ACC112 (cell line): ENCODE measurements at regions not wholly inside any gene's neighbourhood (a gene's known extent, or its start where the extent isn't known, plus 50 kb on each side); places are given as distances from the start of the nearest gene placed in this dataset.

Source experiments
- H2AFZ ChIP-seq: fragments of 200-600 bp; sonication (generic); one replicate; pipeline ENCODE4 v1.6.0; 2017; ENCODE audit warnings: antibody characterized with exemption, low read length; ENCODE audit not compliant: unreplicated experiment
- H3K27ac ChIP-seq: fragments of 200-600 bp; sonication (generic); 2 replicates; pipeline ENCODE4 v1.5.1; 2014; ENCODE audit warnings: low read depth, mild to moderate bottlenecking, antibody characterized with exemption, low read length, moderate library complexity
- H3K27me3 ChIP-seq: fragments of 200-600 bp; sonication (generic); 2 replicates; pipeline ENCODE4 v1.6.1; 2014; ENCODE audit warnings: mild to moderate bottlenecking, antibody characterized with exemption, low read length, moderate library complexity, mixed read lengths; ENCODE audit not compliant: insufficient read depth
- H3K36me3 ChIP-seq: fragments of 200-600 bp; sonication (generic); 2 replicates; pipeline ENCODE4 v1.6.1; 2016; ENCODE audit warnings: mild to moderate bottlenecking, antibody characterized with exemption, low read length, moderate library complexity, mixed read lengths; ENCODE audit not compliant: insufficient read depth
- H3K4me1 ChIP-seq: fragments of 200-600 bp; sonication (generic); one replicate; pipeline ENCODE4 v1.6.1; 2016; ENCODE audit warnings: low read length, mixed read lengths; ENCODE audit not compliant: insufficient read depth, unreplicated experiment, control insufficient read depth
- H3K4me3 ChIP-seq: fragments of 200-600 bp; sonication (generic); 2 replicates; pipeline ENCODE4 v1.5.1; 2014; ENCODE audit warnings: mild to moderate bottlenecking, low read depth, low read length
- H3K79me2 ChIP-seq: fragments of 200-600 bp; sonication (generic); one replicate; pipeline ENCODE4 v1.6.0; 2016; ENCODE audit warnings: low read length; ENCODE audit not compliant: control insufficient read depth, unreplicated experiment, insufficient read depth

DNA sequence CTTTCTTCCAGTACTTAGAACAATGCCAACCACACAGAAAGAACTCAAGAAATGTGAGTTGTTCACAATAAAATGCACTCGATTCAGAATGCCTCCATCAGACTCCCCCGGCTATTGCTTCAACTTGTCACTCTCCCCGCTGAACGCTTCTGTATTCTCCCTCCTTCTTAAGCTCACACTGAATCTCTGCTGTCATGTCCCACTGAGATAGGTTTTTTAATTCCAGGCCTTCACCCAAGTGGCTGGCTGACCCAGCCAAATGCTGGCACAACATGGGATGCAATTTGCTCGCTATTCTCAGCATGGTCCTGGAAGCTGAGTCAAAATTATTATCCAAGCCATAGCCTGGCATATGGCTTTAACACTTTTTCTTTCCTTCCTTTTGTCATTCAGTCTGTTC lies 76.8 kb upstream of the SERP2 start:
- Histone ChIP-seq H3K27ac (no peak overlapping the region), H3K27me3 (no peaks in the 10 kb centered on the region), H2AFZ (no peak overlapping the region), H3K36me3 (no peaks in the 10 kb centered on the region), H3K79me2 (no peaks in the 10 kb centered on the region), H3K4me1 (peaks cover 42% of the 10 kb centered on the region), H3K4me3 (no peak overlapping the region)

DNA sequence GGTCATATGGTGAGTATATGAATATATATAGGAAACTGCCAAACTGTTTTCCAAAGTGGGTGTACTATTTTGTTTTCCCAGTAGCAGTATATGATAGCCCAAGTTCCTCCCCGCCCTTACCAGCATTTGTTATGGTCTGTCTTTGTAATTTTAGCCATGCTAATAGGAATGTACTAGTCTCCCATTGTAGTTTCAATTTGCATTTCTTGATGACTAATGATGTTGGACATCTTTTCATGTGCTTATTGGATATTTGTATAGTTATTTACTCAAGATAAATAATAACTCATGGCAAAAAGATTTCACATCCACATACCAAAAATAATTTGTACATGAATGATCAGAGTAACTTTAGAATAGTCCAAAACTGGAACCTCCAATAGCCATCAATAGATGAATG lies 75.3 kb upstream of the SERP2 start:
- H3K4me3 ChIP-seq: no peak overlapping the region; the same call in 1 of the 2 replicates
- H3K27ac ChIP-seq: peak overlapping the region; percentile 63
- peaks cover 55% of the 10 kb centered on the region for H3K4me1 ChIP-seq
- no peaks in the 10 kb centered on the region for H3K36me3 ChIP-seq
- no peak overlapping the region for H2AFZ ChIP-seq
- H3K79me2 ChIP-seq: no peaks in the 10 kb centered on the region
- no peaks in the 10 kb centered on the region for H3K27me3 ChIP-seq

DNA sequence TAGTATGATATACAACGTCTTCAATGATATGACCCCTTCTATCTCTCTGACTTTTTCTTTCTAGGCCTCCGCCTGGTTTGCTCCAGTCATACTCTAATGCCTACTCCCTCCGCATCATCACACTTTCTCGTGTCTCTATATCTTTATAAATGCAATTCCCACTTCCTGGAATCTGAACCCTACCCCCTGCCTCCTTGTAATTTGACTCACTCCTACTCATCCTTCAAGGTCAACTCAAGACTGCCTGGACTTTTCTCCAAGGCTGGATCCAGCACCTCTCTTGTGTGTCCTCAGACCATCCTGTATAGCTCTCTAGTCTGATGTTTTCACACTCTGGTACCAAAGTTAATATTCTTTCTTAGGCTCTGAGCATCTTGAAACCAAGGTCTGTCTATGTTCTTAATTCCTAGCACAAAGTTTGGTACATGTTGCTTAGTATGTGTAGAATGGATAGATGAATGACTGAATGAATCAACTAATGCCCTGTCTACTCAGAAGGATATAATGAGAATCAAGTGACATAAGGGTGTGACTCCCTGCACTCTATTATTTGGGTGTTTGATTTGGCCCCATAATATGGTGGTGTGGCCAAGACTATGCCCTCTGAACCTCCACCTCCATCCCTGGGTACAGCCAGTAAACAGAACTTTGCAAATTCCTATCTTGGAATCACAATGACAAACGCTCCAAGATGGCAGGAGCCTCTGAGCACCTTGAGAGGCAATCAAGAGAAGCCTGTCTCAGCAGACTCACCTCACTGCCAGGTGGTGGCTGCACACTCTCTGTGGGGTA lies 74.3 kb upstream of the SERP2 start:
- H3K36me3 ChIP-seq: no peaks in the 10 kb centered on the region
- peak overlapping the region; percentile 63; the same call in 1 of the 2 replicates for H3K27ac ChIP-seq
- peaks cover 57% of the 10 kb centered on the region for H3K4me1 ChIP-seq
- no peaks in the 10 kb centered on the region for H3K79me2 ChIP-seq
- no peaks in the 10 kb centered on the region for H3K27me3 ChIP-seq
- H2AFZ ChIP-seq: no peak overlapping the region
- H3K4me3 ChIP-seq: no peak overlapping the region

DNA sequence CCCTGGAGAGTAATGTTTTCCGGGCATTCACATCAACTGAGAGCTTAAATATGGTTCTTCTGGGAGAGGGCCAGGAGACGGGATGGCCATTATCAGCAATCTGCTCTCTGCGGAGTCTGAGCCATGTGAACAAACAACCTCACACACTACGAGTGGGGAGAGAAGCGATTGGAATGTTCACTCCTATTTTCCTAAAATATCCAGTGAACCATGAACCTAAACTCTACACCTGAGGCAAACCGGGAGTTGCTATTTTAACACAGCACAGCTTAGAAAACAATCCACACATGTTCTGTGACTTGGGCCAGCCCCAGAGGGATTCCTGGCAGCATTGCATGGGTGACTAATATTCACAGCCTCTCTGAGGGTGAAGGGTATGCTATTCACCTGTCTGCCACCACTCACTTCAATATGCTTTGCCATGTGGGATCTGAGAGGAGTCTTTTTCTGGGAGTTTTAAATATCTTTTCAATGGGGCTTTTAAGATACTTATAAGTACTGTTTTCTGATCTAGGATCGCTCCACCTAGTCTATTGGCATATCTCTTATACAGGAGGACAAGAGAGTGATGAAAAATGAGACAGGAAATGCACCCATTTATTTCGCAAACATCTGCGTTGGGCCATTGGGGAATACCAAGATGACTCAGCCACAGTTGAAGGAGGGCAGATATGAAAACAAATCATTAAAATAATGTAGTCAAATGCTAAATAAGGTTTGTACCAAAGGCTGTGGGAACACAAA lies 72.6 kb upstream of the SERP2 start:
- no peaks in the 10 kb centered on the region for H3K36me3 ChIP-seq
- peak overlapping the region; percentile 83 for H3K27ac ChIP-seq
- peaks cover 61% of the 10 kb centered on the region for H3K4me1 ChIP-seq
- no peaks in the 10 kb centered on the region for H3K27me3 ChIP-seq
- H3K4me3 ChIP-seq: no peak overlapping the region
- no peak overlapping the region for H2AFZ ChIP-seq
- H3K79me2 ChIP-seq: no peaks in the 10 kb centered on the region

DNA sequence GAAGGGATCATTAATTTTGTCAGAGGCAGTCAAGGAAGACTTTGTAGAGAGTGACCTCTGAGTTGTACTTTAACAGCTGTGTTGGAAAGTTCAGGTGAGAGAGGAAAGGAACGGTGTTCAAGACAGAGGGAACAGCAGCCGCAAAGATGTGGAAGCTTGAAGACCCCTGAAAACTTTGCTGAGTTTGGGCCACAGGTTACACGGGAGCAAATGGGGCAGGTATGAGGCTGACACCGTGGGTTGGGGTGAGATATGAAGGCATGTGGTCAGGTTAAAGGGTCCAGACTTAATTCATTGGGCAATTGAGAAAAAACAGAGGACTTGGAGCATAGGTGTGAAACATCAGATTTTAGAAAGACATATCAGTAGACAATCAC lies 72.0 kb upstream of the SERP2 start:
- H3K27ac ChIP-seq: peak overlapping the region; percentile 83
- H2AFZ ChIP-seq: no peak overlapping the region
- H3K79me2 ChIP-seq: no peaks in the 10 kb centered on the region
- H3K27me3 ChIP-seq: no peaks in the 10 kb centered on the region
- no peaks in the 10 kb centered on the region for H3K36me3 ChIP-seq
- peaks cover 64% of the 10 kb centered on the region for H3K4me1 ChIP-seq
- no peak overlapping the region for H3K4me3 ChIP-seq

DNA sequence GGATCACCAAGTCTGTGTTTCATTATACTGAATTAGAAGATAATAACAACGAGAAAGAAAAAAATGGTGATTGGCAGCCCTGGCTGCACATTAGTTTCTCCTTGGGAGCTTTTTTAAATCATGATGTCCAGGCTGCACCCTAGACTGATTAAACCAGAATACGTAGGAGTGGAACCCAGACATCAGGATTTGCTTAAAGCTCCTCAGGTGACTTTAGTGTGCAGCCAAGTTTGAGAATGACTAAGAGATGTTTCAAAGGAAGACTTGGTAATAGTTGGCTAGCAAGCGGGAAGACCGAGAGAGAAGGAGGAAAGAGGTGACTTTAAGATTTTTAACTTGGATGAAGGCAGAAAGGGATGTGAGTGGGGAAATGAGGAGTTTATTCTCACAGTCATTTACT lies 71.4 kb upstream of the SERP2 start:
- Histone ChIP-seq H3K79me2 (no peaks in the 10 kb centered on the region), H2AFZ (no peak overlapping the region), H3K4me3 (no peak overlapping the region), H3K27ac (peak overlapping the region; percentile 83; the same call in 1 of the 2 replicates), H3K4me1 (peaks cover 69% of the 10 kb centered on the region), H3K36me3 (no peaks in the 10 kb centered on the region), H3K27me3 (no peaks in the 10 kb centered on the region)

DNA sequence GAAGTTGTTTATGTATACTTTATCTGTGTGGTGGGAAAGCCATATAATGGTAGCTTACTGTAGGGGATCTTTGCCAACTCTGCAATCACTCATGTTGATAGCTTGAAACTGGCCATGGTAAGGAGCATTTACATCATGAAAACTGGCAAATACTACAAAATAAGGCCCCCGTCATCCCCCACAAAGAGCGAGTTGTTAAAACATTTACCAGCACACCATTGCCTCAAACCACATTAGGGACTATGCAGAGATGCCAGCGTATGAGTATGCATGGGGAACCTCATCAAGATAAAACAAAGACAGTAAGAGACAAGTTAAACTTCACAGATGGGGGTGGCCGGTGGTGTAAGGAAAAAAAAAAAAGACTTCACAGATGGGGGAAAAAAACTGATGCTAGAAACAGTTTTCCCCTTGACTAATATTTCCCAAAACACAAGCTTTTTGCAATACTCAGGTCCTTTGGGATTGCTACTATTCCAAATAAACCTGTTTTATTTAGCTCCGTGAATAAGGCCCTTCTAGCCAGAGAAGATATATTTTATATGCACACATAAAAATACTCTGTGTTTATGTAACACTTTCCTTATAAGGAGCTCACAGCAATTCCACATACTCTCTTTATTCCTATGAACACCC lies 70.6 kb upstream of the SERP2 start:
- H3K4me1 ChIP-seq: peaks cover 77% of the 10 kb centered on the region
- H2AFZ ChIP-seq: no peak overlapping the region
- H3K27me3 ChIP-seq: no peaks in the 10 kb centered on the region
- no peak overlapping the region for H3K4me3 ChIP-seq
- peak overlapping the region; percentile 80 for H3K27ac ChIP-seq
- no peaks in the 10 kb centered on the region for H3K79me2 ChIP-seq
- no peaks in the 10 kb centered on the region for H3K36me3 ChIP-seq

DNA sequence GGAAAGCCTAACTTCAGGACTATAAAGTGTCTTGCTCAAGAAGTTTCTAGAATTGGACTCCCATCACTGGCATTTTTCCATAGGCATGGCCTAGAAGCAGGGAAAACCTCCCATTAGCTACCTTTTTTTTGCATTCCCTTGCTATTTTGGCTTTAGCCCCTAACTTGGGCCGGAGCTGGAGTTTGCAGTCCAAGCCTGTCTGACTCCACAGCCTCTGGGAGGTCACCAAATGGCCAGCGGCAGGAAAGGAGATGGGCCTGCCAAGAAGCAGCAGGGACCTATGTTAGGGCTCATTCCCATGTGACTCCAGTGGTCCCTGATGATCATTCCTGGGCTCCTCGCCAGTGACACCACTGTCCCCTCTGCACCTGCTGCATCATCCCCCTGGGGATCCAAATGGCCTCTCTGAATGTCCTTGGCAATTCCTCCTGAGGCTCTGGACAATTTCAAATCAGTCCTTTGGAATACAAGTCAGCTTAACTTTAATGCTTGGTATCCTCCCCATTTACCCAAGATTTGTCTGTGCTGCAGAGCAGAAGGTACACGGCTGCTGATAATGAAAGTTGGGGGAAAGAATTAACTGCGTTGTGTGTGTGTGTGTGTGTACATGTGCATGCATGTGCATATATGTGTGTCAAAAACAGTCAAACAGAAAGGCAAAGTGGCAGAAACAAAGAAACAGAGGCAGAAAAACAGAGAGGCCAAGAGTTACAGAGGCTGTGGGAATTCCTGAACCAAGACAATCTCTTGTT lies 69.8 kb upstream of the SERP2 start:
- H3K4me3 ChIP-seq: no peak overlapping the region
- H3K36me3 ChIP-seq: no peaks in the 10 kb centered on the region
- H2AFZ ChIP-seq: no peak overlapping the region
- H3K4me1 ChIP-seq: peaks cover 71% of the 10 kb centered on the region
- no peaks in the 10 kb centered on the region for H3K79me2 ChIP-seq
- H3K27ac ChIP-seq: peak overlapping the region; percentile 80
- H3K27me3 ChIP-seq: no peaks in the 10 kb centered on the region

DNA sequence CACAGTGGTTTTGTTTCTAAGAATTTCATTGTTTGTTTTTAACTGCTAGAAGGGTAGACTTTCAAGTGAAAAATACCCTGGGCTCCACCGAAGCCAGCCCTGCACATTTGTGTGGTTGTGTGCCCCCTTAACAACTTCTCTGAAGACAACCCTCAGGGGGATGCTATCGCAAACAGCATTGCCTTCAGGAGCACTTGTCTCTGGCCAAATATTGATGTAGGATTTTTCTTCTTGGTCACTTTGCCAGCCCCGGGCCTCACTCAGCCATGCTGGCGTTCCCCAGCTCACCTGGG lies 69.2 kb upstream of the SERP2 start:
- no peaks in the 10 kb centered on the region for H3K27me3 ChIP-seq
- H3K36me3 ChIP-seq: no peaks in the 10 kb centered on the region
- peaks cover 67% of the 10 kb centered on the region for H3K4me1 ChIP-seq
- H3K4me3 ChIP-seq: no peak overlapping the region
- H3K27ac ChIP-seq: peak overlapping the region; percentile 80; the same call in 1 of the 2 replicates
- H3K79me2 ChIP-seq: no peaks in the 10 kb centered on the region
- H2AFZ ChIP-seq: no peak overlapping the region

DNA sequence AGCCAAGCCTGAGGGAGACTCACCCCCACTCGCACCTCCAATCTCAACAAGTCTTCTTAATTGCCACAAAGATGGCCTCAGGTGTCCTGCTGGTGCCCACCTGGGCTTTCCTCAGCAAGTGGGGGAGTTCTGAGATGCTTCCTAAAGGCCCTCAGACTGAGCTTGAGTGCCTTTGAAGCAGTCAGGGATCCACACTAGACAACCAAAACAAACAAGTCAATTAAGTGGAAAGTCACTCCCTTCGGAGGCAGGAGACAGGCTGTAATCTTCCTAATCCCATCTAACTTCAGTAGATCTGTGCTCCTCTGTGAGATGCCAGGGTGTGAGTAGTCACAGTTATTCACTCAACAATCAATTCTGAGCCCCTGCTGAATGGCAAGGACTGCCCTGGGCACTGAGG lies 68.3 kb upstream of the SERP2 start:
- no peak overlapping the region for H3K4me3 ChIP-seq
- H3K36me3 ChIP-seq: no peaks in the 10 kb centered on the region
- H3K27ac ChIP-seq: peak overlapping the region; percentile 96; the same call in 1 of the 2 replicates
- H3K79me2 ChIP-seq: no peaks in the 10 kb centered on the region
- peaks cover 72% of the 10 kb centered on the region for H3K4me1 ChIP-seq
- H2AFZ ChIP-seq: no peak overlapping the region
- H3K27me3 ChIP-seq: no peaks in the 10 kb centered on the region
